Peyer's patch (tissue), 4 donors: ENCODE measurements at regions not wholly inside any gene's neighbourhood (a gene's known extent, or its start where the extent isn't known, plus 50 kb on each side); places are given as distances from the start of the nearest gene placed in this dataset.

Source experiments
- DNase-seq, 3 donors: peaks; one replicate each; pipeline ENCODE4 v3.0.0-alpha.2; 2017 to 2019
- H3K27ac ChIP-seq, 4 donors: fragments of 200-600 bp; sonication (generic); one replicate each; pipeline ENCODE4 v1.5.1; 2016 to 2019
- H3K27me3 ChIP-seq, 2 donors: fragments of 200-600 bp; sonication (generic); one replicate each; pipeline ENCODE4 v1.5.1; 2019
- H3K36me3 ChIP-seq, 3 donors: fragments of 200-600 bp; sonication (generic); one replicate each; pipeline ENCODE4 v1.5.1; 2016 to 2019
- H3K4me1 ChIP-seq, 4 donors: fragments of 200-600 bp; sonication (generic); one replicate each; pipeline ENCODE4 v1.5.1; 2016 to 2019
- H3K4me3 ChIP-seq, 4 donors: fragments of 200-600 bp; sonication (generic); 1 replicate in 3 of 4; 2 replicates in 1 of 4; pipeline ENCODE4 v1.5.1; 2016 to 2019; ENCODE audit warnings: mild to moderate bottlenecking in 1 of 4
- H3K9me3 ChIP-seq, 4 donors: fragments of 200-600 bp; sonication (generic); one replicate each; pipeline ENCODE4 v1.5.1; 2016 to 2019; ENCODE audit warnings: mild to moderate bottlenecking in 1 of 4
- CTCF ChIP-seq, 6 experiments: fragments of 450-650 bp in 4 of 6; fragments of 200-600 bp in 2 of 6; sonication (generic) in 1 of 6; IDR thresholded peaks; one replicate each; pipeline ENCODE4 v1.5.1; 2017 to 2019; ENCODE audit warnings: antibody characterized with exemption in 6 of 6, mild to moderate bottlenecking in 3 of 6, moderate library complexity in 1 of 6
- POLR2A ChIP-seq, 2 donors: fragments of 450-650 bp; IDR thresholded peaks; one replicate each; pipeline ENCODE4 v1.5.1; 2017; ENCODE audit warnings: antibody characterized with exemption in 2 of 2, mild to moderate bottlenecking in 2 of 2, moderate library complexity in 2 of 2

DNA sequence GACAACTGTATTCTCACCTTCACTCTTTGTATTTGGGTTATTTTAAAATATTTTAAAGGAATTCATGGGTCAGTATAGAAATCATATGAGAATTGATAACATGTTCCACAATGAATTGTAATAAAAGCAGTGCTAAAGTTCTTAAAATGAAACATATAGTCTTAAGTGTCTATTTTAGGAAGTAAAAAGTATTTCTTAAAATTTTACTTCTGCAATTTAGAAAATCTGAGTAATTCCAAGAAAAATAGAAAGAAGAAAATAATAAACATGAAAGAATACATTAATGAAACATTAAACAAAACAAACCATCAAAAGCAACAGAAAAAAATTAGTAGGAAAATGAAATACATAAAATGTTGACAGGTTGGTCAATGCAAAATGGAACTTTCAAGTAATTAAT is 332.4 kb downstream of the ETS1 start:
- no peak for DNase-seq
- Histone ChIP-seq H3K4me3 (no peak overlapping the region), H3K4me1 (no peaks in the 10 kb centered on the region), H3K27ac (no peak overlapping the region), H3K27me3 (no peaks in the 10 kb centered on the region), H3K9me3 (no peaks in the 10 kb centered on the region), H3K36me3 (no peaks in the 10 kb centered on the region)
- TF ChIP-seq POLR2A (IDR thresholded peaks at IDR 0.05), result no peak
- no peak for TF ChIP-seq CTCF (IDR thresholded peaks at IDR 0.05)

DNA sequence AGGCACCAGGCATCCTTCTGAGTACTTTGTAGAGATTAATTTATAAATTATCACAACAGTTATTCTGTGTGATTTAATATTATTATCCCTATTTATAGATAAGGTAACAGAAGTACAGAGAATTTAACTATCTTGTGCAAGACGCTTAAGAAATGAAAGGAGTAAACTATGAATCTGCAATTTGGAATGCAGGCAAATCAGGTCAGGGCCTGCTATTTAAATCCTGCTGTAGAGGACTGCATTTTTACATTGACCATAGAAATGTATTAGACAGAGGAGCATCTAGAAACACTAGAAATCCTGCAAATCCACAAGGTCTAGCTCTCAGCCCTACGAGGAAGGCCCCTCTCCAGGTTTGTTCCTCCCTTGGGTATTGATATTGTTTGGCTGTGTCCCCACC is 336.2 kb downstream of the ETS1 start:
- Histone ChIP-seq H3K9me3 (no peaks in the 10 kb centered on the region), H3K36me3 (no peaks in the 10 kb centered on the region)

GRCh38 chr11:128250482-128250881 is 336.9 kb downstream of the ETS1 start:
- no peak overlapping the region for H3K4me3 ChIP-seq
- no peak overlapping the region for H3K27ac ChIP-seq
- no peaks in the 10 kb centered on the region for H3K36me3 ChIP-seq
- DNase-seq, result no peak
- H3K9me3 ChIP-seq, result no peaks in the 10 kb centered on the region
- no peaks in the 10 kb centered on the region for H3K4me1 ChIP-seq
- TF ChIP-seq CTCF (IDR thresholded peaks at IDR 0.05) (no peak), POLR2A (IDR thresholded peaks at IDR 0.05) (no peak)
- no peaks in the 10 kb centered on the region for H3K27me3 ChIP-seq

More for the DNA sequence above, 336.2 kb downstream of the ETS1 start:
- no peaks in the 10 kb centered on the region for H3K27me3 ChIP-seq
- no peak for DNase-seq
- no peak overlapping the region for H3K27ac ChIP-seq
- H3K4me3 ChIP-seq, result no peak overlapping the region
- TF ChIP-seq CTCF (IDR thresholded peaks at IDR 0.05) (no peak), POLR2A (IDR thresholded peaks at IDR 0.05) (no peak)
- no peaks in the 10 kb centered on the region for H3K4me1 ChIP-seq

- no peaks in the 10 kb centered on the region for H3K9me3 ChIP-seq
- H3K4me3 ChIP-seq, result no peak overlapping the region
- DNase-seq, result no peak
- no peak overlapping the region for H3K27ac ChIP-seq
- H3K4me1 ChIP-seq, result no peaks in the 10 kb centered on the region
- no peaks in the 10 kb centered on the region for H3K36me3 ChIP-seq
- TF ChIP-seq CTCF (IDR thresholded peaks at IDR 0.05), result no peak
- TF ChIP-seq POLR2A (IDR thresholded peaks at IDR 0.05), result no peak
- no peaks in the 10 kb centered on the region for H3K27me3 ChIP-seq
These were observed 340.4 kb downstream of the ETS1 start for GRCh38 chr11:128246810-128247594.

DNA sequence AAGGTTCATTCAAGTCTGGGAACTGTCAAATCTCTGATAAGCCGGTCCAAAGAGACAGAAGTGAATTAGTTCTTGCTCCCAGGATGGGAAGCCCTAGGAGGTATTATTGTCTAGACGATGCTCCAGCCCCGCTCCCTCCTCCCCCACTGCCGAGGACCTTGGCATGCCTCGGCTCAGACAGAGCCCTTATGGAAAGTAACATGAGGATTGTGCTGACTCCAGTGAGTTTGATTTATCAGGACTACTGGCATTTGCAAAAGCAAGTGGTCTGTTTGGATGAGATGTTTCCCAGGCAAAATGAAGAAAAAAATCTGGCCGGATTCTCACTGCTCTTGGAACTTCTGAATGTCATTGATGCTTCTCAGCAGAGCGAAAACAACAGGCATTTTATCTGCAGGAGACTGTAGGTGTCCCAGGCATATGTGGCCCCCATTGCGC is 341.0 kb downstream of the ETS1 start:
- Histone ChIP-seq H3K36me3 (no peaks in the 10 kb centered on the region), H3K4me1 (no peaks in the 10 kb centered on the region), H3K9me3 (no peaks in the 10 kb centered on the region), H3K27ac (no peak overlapping the region), H3K4me3 (no peak overlapping the region), H3K27me3 (no peaks in the 10 kb centered on the region)
- TF ChIP-seq POLR2A (IDR thresholded peaks at IDR 0.05) (no peak), CTCF (IDR thresholded peaks at IDR 0.05) (no peak)
- DNase-seq, result peak in 1 of 3 donors; percentile 45
